Heart right ventricle (tissue), 16 donors: ENCODE measurements at regions not wholly inside any gene's neighbourhood (a gene's known extent, or its start where the extent isn't known, plus 50 kb on each side); places are given as distances from the start of the nearest gene placed in this dataset.
A peak's percentile ranks its signal among the peaks of the same experiment; 100 is the strongest.

Source experiments
- ATAC-seq, 8 donors: fragments of 200-7000 bp; cut with Tn5 transposase; one replicate each; pipeline ENCODE4 v1.9.1; 2020; ENCODE audit warnings: mild to moderate bottlenecking in 8 of 8, moderate library complexity in 8 of 8, moderate number of reproducible peaks in 1 of 8
- DNase-seq, 2 donors: peaks; one replicate each; pipeline ENCODE4 v3.0.0-alpha.2; 2020
- H3K27ac ChIP-seq, 10 donors: fragments of 200-600 bp; sonication (generic) in 2 of 10; one replicate each; pipeline versions ENCODE4 v1.5.0 to v1.8.0; 2020 to 2022; ENCODE audit warnings: mild to moderate bottlenecking in 3 of 10
- H3K27me3 ChIP-seq, 7 donors: fragments of 200-600 bp; one replicate each; pipeline ENCODE4 v1.8.0; 2021 to 2022; ENCODE audit warnings: mild to moderate bottlenecking in 2 of 7
- H3K36me3 ChIP-seq, 9 donors: fragments of 200-600 bp; sonication (generic) in 1 of 9; one replicate each; pipeline versions ENCODE4 v1.5.0 to v1.8.0; 2020 to 2022; ENCODE audit warnings: mild to moderate bottlenecking in 2 of 9
- H3K4me1 ChIP-seq, 9 donors: fragments of 200-600 bp; sonication (generic) in 1 of 9; one replicate each; pipeline versions ENCODE4 v1.5.0 to v1.8.0; 2020 to 2022; ENCODE audit warnings: mild to moderate bottlenecking in 4 of 9
- H3K4me3 ChIP-seq, 10 donors: fragments of 200-600 bp; sonication (generic) in 2 of 10; one replicate each; pipeline versions ENCODE4 v1.5.0 to v1.8.0; 2020 to 2022; ENCODE audit warnings: mild to moderate bottlenecking in 7 of 10, moderate library complexity in 2 of 10
- H3K9me3 ChIP-seq, 11 donors: fragments of 200-600 bp in 10 of 11; sonication (generic) in 2 of 11; one replicate each; pipeline versions ENCODE4 v1.5.0 to v1.8.0; 2013 to 2022; ENCODE audit warnings: mild to moderate bottlenecking in 2 of 11, control low read depth in 1 of 11, moderate library complexity in 1 of 11
- WGBS, 2 donors: extraction: QIAGEN DNeasy Blood & Tissue Kit; methylation state at CpG; one replicate each; pipeline ENCODE4 v1.1.7; 2013; ENCODE audit warnings: inconsistent platforms in 1 of 2; 5-methylcytosine and 5-hydroxymethylcytosine counted together
- intact Hi-C, 10 donors: fragments of 100-400 bp; cut with DNase I; formaldehyde crosslinking; loops; one replicate each; pipeline versions ENCODE4 v1.11.1 to v1.14.2; 2022
- TF ChIP-seq, protein P1 (sequence below), 9 donors: fragments of 200-600 bp; sonication (generic) in 2 of 9; IDR thresholded peaks; one replicate each; pipeline versions ENCODE4 v1.5.0 to v1.8.0; 2021 to 2022; ENCODE audit warnings: antibody characterized with exemption in 9 of 9, mild to moderate bottlenecking in 5 of 9, moderate library complexity in 1 of 9
- donor health status: Arrhythmogenic right ventricular cardiomyopathy.
- donor health status: ischemic (EF 13 %, LVEDD 7.1; RV severe dilation, severe dysfunction).
- donor health status: healthy with polysubstance abuse.
- donor health status: DM: no; HTN: yes; CAD: no.
- donor health status: DM: no; HTN: no; CAD: no.
- donor health status: ischemic (EF 25% LVEDD 6.9; RV normal size, moderate dysfunction).
- donor health status: ischemic (EF 25% LVEDD 5.7; RV mildly dilated, moderate dysfunction).
- donor health status: healthy.
- donor health status: DM: yes; HTN: yes; CAD: no.
- donor health status: Ischemic cardiomyopathy.
- donor health status: ischemic (EF 35%, LVEDD 5.7; RV mildly dilated, moderate dysfunction).
- donor health status: nonischemic (EF 11% LVEDD 7.7; RV severe dilation, severe dysfunction).
- donor health status: DM: yes; HTN: yes; CAD: no.
- donor health status: PGD.
- donor health status: ischemic (EF 29% LVEDD 5.4; RV normal size, mild dysfunction).
- donor health status: nonischemic (EF 23%, LVEDD 6.1; RV moderate dilation, normal function).

DNA sequence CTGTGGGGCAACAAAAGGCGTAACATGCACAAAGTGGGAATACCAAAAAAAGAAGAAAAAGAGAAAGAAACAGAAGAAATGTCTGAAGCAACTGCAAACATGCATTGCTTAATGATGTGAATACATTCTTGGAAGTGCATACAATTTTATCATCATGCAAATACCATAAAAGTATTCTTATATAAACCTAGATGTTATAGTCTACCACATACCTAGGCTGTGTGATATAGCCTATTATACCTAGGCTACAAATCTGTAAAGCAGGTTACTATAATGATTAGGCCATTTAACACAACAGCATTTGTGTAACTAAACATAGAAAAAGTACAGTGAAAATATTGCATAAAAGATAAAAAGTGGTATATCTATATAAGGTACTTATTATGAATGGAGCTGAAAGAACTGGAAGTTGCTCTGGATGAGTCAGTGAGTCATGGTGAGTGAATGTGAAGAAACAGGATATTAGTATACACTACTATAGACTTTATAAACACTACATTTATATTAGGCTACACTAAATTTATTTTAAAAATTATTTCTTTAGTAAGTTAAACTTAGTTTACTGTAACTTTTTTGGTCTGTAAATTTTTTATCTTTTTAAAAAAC, 319.4 kb upstream of the KCNH7 start:
- ATAC-seq (no peak), DNase-seq (no peak)
- Histone ChIP-seq H3K27ac (no peak overlapping the region), H3K4me3 (no peak overlapping the region), H3K9me3 (no peaks in the 10 kb centered on the region), H3K4me1 (no peaks in the 10 kb centered on the region), H3K27me3 (peaks cover 0 to 4% (median 0%) of the 10 kb centered on the region in 7 donors), H3K36me3 (no peaks in the 10 kb centered on the region)
- intact Hi-C loops = loop anchor here in 1 of 10 donors (10.0 kb wide), 1 partner anchor 1557 kb away; no protein-coding TSS in a partner anchor
- TF ChIP-seq, protein P1, sequence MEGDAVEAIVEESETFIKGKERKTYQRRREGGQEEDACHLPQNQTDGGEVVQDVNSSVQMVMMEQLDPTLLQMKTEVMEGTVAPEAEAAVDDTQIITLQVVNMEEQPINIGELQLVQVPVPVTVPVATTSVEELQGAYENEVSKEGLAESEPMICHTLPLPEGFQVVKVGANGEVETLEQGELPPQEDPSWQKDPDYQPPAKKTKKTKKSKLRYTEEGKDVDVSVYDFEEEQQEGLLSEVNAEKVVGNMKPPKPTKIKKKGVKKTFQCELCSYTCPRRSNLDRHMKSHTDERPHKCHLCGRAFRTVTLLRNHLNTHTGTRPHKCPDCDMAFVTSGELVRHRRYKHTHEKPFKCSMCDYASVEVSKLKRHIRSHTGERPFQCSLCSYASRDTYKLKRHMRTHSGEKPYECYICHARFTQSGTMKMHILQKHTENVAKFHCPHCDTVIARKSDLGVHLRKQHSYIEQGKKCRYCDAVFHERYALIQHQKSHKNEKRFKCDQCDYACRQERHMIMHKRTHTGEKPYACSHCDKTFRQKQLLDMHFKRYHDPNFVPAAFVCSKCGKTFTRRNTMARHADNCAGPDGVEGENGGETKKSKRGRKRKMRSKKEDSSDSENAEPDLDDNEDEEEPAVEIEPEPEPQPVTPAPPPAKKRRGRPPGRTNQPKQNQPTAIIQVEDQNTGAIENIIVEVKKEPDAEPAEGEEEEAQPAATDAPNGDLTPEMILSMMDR (IDR thresholded peaks at IDR 0.05) = no peak
- WGBS, 2 donors = 96 to 97% methylated on average over 1 of the region's 1 CpG

DNA sequence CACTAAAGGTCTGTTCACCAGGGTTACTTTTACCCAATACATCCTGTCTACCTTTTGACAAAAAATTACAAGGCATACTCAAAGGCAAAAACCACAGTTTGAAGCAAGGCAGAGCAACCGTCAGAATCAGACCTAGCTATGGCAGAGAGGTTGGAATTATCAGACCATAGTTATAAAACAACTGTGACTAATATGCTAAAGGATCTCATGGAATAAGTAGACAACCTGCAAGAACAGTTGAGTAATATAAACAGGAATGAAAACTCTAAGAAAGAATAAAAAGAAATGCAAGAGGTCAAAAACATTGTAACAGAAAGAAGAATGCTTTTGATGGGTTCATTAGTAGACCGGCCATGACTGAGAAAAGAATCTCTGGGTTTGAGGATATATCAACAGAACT, 318.8 kb upstream of the KCNH7 start:
- ATAC-seq (no peak), DNase-seq (no peak)
- intact Hi-C loops = loop anchor here in 1 of 10 donors (10.0 kb wide), 1 partner anchor 1557 kb away; no protein-coding TSS in a partner anchor
- Histone ChIP-seq H3K36me3 (no peaks in the 10 kb centered on the region), H3K4me1 (no peaks in the 10 kb centered on the region), H3K27ac (no peak overlapping the region), H3K27me3 (peaks cover 0 to 4% (median 0%) of the 10 kb centered on the region in 7 donors), H3K9me3 (no peaks in the 10 kb centered on the region), H3K4me3 (no peak overlapping the region)
- WGBS, 2 donors = 95% methylated on average over 2 of the region's 2 CpGs
- TF ChIP-seq, protein P1 (IDR thresholded peaks at IDR 0.05) = no peak

DNA sequence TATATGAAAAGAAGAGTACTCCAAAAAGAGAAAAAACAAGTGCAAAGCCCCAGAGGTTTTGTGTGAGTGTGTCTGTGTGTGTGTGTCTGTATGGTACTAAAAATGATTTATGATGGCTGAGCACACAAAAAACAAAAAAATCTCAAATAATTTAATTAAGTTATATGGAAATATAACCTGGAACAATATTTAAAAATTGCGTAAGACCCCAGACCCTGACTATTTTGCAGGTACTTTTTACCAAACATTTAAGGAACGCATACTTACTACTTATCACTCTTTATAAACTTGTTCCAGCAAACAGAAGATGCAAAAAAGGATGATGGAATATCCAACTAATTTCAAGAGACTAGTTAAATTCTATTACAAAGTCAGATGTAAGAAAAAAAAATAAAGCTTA, 317.4 kb upstream of the KCNH7 start:
- Histone ChIP-seq H3K36me3 (no peaks in the 10 kb centered on the region), H3K9me3 (no peaks in the 10 kb centered on the region), H3K4me1 (no peaks in the 10 kb centered on the region), H3K27ac (no peak overlapping the region), H3K27me3 (peaks cover 0 to 4% (median 0%) of the 10 kb centered on the region in 7 donors), H3K4me3 (no peak overlapping the region)
- ATAC-seq (no peak), DNase-seq (no peak)
- TF ChIP-seq, protein P1 (IDR thresholded peaks at IDR 0.05) = no peak
- 94 to 95% methylated on average over 2 of the region's 2 CpGs for WGBS, 2 donors
- intact Hi-C loops = loop anchor here in 1 of 10 donors (10.0 kb wide), 1 partner anchor 1559 kb away; no protein-coding TSS in a partner anchor

DNA sequence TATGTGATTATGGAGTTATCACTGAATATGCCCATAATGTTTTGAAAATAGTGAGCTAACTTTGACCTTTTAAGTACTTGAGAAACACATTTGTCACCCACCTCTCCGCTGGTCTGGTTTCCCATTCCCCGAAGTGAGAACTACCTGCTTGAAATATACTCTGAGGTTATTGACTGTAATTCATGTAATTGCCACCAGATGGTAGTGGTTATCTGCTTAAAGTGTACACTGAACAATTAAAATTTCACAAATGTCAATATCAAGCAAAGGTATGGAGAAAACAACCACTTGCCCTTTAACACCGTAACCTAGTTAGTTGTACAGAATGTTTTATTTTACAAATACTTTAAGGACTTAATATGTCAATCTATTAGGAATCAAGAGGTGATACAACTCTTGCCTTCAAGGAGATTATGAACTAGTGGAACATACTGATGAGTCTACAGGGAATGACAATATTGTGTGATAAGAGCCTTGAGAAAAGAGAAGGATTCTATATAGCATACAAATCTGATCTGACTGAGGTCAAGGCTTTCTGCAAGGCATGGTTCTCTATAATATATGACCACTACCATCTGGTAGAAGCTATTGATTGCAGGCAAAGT, 316.8 kb upstream of the KCNH7 start:
- H3K9me3 ChIP-seq = no peaks in the 10 kb centered on the region
- peaks cover 0 to 4% (median 0%) of the 10 kb centered on the region in 7 donors for H3K27me3 ChIP-seq
- no peak for ATAC-seq
- no peak overlapping the region for H3K4me3 ChIP-seq
- H3K36me3 ChIP-seq = no peaks in the 10 kb centered on the region
- no peak overlapping the region for H3K27ac ChIP-seq
- TF ChIP-seq, protein P1 (IDR thresholded peaks at IDR 0.05) = peak; percentile 24 to 67 (median 55)
- no peaks in the 10 kb centered on the region for H3K4me1 ChIP-seq
- WGBS, 2 donors = 35 to 47% methylated on average over 3 of the region's 3 CpGs
- intact Hi-C loops = loop anchor here in 1 of 10 donors (10.0 kb wide), 1 partner anchor 1559 kb away; no protein-coding TSS in a partner anchor
- DNase-seq = no peak
